ENCODE measurements at regions not wholly inside any gene's neighbourhood (a gene's known extent, or its start where the extent isn't known, plus 50 kb on each side); places are given as distances from the start of the nearest gene placed in this dataset.

DNA sequence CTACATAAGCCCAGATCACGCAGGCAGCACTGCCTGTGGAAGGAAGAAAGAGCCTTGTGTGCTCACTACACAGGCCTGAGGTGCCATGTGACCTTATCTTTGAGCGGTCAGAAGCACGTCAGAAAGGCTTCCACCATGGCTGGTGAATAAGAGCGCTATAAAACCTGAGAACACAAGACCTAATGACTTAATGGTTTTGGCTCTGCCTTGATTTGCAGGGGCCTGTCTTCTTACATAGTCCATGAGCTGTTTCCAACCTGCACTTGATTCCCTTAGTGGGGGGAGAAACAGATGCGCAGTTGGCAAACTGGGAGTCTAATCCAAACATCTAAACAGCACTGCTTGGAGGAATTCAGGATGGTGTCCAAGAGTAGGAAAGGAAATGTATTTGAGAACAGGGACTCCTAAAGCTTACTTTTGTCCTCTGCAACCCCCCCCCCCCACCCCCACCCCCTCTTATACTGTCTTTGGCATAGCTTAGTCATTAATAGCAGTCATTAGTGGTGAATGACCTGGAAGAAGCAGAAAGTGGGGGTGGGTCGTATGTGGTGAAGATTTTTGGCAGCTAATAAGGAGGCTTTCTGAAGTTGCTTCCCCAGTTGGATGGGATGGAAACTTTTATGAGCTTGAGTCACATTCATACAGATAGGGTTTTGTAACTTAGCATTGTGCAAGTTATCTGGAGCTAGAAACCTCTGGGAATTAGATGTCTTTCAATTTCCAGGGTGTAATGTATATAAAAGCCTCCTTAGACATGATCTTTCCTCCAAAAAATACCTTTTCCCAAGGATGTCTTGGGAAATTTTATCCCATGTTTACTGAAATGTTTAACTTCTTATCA is 454.1 kb downstream of the MEIS1 start:
- FAIRE-seq (no peak), DNase-seq (ENCODE audit: low spot score) (no peak)

DNA sequence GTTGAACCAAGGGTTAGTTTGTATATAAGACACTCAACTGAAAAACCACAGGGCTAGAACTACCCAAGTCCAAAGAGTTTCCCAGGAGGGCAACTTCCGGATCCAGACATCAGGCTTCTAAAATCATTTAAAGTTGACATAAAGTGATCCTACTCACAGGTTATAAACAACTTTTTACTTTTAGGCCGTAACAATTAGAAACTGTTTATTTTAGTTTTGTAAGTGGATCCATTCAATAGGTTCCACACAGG is 454.6 kb downstream of the MEIS1 start:
- FAIRE-seq: no peak
- DNase-seq (ENCODE audit: low spot score): no peak

DNA sequence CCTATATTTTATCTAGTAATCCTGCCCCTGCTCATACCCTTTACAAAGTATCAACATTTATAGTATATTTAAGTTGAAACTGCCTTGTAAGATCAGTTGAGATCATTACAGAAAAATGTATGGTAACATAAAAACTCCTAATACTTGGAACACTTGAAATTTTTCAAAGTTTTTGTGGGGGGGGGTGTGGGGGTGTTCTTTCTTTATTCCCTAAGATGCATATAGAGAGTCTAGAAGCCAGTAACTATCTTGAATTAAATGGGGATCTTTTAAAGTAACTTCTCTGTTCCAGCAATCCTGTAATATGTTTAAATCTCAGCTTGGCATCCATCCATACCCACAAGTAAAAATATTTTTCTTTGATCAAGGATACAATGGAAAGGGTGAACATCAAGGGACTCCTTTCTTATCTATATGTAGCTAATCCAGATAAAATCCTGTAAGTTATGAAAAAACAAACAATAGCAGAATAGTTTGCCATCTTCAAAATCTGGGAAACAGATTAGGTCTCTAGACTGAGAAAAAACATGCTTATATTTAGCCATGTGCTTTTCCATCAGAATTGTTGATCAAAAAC is 455.3 kb downstream of the MEIS1 start:
- FAIRE-seq (no peak), DNase-seq (ENCODE audit: low spot score) (no peak)

DNA sequence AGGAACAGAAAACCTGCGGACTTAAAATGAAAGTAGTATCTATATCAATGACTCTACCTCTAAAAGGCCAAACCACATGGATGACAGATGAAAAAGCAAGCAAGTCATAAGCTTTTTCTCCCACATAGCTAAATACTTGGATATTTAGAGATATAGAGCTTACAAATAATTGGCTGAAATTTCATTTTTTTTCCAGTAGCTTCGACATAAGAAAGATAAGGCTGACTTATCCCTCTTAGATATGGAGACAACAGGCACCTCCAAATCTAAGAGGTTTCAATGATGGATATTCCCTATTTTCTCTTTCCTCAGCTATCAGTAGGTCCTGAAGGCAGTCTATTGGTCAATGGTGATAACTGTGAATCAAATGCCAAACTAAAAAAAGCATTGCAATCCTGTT is 460.3 kb downstream of the MEIS1 start:
- no peak for FAIRE-seq
- DNase-seq (ENCODE audit: low spot score): no peak

DNA sequence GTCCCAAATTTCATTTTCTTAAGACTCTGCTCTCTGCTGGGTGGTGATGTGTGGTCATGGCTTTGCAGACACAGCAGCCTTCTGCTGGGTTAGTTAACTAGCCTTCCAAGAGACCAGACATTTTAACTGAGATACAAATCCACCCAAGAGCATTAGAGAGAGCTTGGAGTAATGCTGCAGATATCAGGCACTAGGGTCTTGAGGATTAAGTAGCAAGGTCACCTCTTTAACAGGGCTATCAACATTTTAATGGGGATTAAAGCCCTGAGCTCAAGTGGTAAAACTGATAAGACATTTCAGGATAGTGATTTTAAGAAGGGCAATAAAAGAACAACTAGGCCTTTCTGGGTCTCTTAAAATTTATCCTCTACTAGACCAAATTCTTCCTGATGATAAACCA is 461.2 kb downstream of the MEIS1 start:
- FAIRE-seq: no peak

DNA sequence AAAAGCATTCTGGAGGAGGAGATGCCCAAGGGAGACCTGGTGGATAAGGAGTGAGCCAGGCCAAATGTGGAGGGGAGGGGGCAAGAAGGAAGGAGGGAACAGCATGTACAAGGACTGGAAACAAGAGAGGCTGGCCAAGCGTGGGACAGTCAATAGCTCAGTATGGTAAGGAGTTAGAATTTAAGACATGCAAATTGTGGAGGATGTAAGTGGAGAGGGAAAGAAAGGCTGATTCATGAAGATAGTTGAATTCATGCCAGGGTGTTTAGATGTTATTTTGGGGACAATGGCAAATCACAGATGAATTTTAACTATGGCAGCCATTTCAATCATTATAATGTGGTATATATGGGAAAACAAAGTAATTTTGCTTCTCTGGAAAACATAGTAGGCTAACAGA is 462.3 kb downstream of the MEIS1 start:
- FAIRE-seq: no peak
- no peak for DNase-seq (ENCODE audit: low spot score)

More for the DNA sequence above, 461.2 kb downstream of the MEIS1 start:
- no peak for DNase-seq (ENCODE audit: low spot score)

DNA sequence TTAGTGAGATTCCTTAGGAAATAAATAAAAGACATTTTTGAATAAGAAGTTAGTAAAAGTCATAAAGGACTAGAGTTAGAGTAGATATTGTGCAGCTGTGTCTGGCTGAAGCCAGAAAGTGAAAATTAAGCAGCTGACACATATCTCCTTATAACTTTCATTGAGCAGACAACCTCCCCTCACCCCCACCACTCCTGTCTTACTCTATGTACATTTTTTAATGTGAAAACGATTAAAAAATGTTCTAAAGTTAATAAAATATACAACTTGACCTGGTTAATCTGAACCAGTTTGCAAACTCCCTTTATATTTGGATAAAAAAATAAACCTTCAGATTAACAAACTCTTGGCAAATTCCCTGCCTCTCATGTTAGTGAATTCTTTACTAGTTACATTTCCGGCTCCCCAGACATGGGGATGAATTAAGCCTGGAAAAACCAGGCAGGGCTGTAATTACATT is 462.8 kb downstream of the MEIS1 start:
- FAIRE-seq: no peak
- no peak for DNase-seq (ENCODE audit: low spot score)

DNA sequence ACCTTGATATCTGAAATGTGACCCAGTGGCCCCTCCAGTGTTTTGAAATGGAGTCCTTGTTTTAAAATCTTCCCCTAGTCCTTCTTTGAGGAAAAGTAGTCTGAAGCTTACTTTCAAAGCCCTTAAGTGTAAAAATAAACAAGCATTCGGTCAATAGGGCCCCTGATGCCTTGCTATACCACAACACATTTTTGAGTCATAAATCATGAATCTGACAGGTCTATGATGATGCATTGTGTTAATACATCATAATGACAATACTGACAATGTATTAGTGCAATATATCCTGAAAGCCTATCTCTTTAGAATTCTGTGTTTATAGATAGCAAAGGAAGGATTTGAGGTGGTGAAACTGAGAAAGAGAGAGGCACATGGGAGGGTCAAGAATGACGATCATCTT is 464.2 kb downstream of the MEIS1 start:
- DNase-seq (ENCODE audit: low spot score) (no peak), FAIRE-seq (no peak)

DNA sequence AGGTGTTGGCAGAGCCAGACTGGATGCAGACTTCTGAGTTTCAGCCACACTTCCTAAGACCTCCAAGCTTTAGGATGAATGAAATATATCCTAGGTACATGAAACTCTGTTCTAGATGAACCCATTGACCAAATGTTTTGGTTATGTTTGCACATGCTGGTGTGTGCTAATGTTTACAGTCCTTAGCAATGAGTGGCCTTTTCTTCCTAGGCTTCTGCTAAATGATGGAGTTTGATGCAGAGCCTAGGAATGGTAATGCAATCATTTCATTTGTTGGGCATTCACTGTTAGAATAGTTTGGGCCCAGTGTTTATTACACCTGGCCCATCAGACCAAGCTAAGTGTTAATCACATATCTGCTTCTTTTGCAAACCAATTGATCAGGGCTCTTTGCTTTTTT is 464.7 kb downstream of the MEIS1 start:
- FAIRE-seq: no peak
- no peak for DNase-seq (ENCODE audit: low spot score)

DNA sequence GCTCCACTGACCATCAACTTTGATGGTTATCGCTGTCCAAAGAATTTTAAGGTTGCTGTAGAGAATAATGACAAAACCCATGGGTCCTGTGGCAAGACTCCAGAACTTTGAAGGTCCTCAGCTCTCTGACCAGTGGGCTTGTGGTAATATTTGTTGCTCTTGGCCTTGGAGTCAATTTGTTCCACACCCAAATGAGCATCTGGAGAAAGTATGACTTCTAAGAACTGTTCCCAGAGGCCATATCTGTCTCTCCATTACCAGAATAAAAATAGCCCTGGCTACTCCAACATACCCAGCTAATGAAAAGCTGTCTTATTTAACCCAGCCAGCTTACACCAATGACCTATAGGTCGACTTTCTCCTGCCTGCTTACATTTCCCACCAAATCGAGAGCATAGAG is 466.4 kb downstream of the MEIS1 start:
- FAIRE-seq (no peak), DNase-seq (ENCODE audit: low spot score) (no peak)

DNA sequence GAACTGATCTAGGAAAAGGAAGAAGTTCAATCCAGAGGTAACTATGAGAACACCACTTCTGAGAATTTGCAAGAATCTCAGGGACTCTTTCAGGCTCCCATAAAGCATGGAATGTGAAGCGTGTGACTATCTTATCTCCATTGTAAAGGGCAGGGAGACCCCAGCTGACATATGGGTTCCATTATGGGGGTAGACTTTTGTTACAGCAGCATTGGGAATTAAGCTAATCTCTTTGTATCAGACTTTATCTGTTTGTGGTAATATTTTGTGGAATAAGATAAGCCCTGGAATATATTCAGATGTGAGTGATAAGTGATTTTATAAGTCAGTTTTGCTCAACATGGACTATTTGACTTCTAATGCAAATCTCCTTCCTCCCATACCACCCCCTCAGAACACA is 468.3 kb downstream of the MEIS1 start:
- FAIRE-seq (no peak), DNase-seq (ENCODE audit: low spot score) (no peak)

DNA sequence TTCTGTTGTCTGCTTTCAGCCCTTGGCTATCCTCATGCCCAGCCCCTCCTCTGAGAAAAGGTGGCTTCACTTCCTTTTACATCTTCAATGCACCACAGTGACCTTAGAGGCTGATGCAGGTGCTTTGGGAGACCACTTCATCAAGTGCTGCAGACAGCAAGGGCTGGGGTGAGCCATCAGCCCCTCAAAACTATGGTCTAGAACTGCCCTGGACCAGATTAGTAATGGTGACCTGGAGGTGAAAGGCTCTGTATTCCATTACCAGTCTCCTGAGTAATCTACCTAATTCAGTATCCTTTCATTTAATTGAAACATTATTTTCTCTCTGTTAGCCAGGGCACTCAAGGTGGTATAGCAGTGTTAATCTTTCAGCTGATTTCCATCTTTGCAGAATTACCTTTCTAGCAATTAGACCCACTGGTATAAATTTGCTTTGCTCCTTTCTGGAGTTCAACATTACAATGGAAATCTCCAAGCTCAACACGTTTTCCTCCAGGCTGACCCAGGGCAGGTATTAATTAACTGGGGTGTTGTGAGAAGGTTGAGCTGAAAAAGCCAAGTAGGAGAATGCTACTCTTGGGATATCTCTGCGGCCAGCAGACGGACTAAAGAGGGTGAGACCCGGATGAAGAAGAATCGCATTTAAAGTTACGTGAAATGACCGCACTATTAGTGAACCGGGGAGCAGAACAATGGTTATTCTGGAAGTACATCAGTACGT is 469.0 kb downstream of the MEIS1 start:
- DNase-seq (ENCODE audit: low spot score) (no peak), FAIRE-seq (no peak)

DNA sequence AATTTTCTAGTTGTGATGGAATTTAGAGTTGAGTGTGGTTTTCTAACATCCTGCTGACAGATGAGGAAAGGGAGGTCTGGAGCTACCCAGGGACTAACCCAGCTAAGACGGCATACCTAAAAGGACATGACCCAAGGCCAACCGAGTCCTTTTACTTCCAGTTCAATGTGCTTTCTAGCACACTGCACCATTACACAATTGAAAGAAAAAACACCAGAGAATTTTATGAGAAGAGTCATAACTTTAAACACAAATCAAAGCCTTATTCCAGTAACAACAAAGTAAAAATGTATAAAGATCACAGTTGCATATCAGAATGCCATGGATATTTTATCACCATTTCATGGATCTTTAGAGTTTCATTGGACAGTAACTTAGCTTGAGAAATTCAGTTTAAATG is 480.3 kb downstream of the MEIS1 start:
- FAIRE-seq (no peak), DNase-seq (ENCODE audit: low spot score) (no peak)

DNA sequence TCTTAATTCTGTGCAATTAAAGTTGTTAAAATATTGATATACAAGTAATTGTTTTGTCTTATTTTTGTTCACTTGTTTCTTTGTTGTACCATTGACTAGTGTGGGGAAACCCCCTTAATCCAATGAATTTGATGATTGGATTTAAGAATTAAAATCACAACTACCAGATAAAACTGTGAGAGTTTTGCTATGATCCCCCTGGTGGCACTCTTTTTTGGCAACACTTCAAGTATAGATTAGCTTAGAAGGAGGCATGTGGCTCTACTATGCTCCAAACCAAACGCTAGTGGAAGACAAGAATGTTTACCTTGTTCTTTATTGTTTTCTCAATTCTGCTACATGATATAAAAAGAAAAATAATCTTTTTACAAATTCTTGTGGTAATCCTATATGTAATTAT is 477.8 kb upstream of the ETAA1 start:
- FAIRE-seq (no peak), DNase-seq (ENCODE audit: low spot score) (no peak)

DNA sequence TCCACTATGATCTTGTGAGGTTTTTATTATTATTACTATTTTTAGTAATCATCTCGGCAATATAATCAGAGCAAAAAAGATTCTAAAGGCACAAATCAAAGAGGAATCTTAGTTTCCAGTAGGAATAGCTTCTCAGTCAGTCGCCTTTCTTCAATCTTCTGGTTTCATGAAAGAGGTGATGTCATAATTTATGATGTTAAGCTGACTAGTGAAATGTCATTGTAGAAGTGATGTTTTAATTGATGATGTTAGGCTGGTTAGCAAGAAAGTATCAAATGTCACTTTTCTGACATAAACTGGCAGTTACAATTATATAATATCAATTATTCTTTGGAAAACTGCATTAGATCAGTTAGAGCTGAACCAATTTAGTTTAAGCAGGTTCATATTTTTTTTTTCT is 476.7 kb upstream of the ETAA1 start:
- FAIRE-seq: no peak
- DNase-seq (ENCODE audit: low spot score): no peak

DNA sequence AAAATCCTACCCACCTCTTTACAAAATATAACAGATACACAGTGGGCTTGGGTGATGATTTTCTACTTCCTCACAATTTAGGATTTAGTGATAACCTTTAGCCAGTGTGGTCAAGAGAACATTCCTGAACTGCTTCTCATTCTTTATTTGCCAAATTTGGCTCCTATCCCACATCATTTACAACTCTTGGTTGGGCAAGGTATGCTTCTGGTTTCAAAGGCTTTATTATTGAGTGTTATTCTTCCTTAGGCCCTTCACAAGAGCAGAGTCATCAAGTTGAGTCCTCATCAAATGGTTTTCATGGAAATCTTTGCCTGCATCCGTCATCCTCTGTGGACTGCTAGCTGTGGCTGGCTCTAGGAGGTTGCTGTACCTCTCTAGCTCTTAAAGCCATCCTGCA is 472.0 kb upstream of the ETAA1 start:
- FAIRE-seq (no peak), DNase-seq (ENCODE audit: low spot score) (peak; percentile 20)

DNA sequence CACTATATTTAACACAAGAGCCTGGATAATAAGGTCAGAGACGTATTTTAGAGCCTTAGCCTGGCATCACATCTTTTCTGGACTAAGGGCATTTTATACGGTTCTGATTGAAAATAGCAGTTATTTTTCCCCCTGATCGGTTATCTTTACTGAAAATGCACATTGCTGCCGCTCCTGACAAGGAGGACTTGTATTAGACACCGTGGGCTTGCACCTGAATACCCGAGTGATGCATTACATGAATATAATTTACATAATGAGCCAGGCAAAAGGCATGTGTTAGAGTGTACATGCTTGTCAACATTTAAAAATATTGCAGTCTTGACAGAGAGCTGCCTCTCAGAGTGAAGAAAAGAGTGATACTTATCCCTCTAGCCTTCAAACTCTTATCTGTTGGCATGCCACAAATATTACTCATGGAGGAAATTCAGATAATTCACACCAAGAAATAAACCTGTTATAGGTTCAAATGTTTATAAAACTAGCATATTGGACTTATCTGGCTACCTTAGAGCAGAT is 470.5 kb upstream of the ETAA1 start:
- DNase-seq (ENCODE audit: low spot score) (no peak), FAIRE-seq (no peak)

DNA sequence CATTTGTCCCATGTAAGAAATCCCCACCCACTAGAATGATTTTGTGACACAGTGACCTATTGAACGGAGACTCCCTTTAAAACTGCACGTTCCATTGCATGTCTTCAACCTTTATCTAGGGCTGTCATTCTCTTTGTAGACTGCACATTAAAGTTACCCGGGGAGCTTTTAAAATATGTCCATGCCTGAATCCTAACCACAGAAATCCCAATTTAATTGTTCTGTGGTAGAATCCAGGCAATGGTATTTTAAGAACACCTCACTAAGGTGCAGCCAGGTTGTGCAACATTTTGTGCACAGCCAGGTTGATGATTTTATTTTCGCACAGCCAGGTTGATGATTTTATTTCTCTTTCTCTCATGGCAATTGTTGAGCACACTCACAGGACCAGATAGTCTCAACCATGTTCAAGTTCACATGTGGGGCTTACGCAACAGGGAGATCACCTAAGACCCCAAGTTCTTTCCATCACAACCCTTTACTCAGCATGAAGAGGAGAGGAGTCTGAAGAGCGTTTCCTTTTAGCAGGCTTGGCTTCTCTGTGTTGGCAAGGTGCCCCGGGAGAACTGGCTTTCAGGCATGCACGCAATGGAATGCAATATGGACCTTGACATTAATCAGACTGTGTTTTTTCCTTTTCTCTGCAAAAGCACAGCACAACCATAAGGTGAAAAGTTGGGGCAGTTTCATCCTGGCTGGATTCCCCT is 467.3 kb upstream of the ETAA1 start:
- DNase-seq (ENCODE audit: low spot score): no peak
- no peak for FAIRE-seq

DNA sequence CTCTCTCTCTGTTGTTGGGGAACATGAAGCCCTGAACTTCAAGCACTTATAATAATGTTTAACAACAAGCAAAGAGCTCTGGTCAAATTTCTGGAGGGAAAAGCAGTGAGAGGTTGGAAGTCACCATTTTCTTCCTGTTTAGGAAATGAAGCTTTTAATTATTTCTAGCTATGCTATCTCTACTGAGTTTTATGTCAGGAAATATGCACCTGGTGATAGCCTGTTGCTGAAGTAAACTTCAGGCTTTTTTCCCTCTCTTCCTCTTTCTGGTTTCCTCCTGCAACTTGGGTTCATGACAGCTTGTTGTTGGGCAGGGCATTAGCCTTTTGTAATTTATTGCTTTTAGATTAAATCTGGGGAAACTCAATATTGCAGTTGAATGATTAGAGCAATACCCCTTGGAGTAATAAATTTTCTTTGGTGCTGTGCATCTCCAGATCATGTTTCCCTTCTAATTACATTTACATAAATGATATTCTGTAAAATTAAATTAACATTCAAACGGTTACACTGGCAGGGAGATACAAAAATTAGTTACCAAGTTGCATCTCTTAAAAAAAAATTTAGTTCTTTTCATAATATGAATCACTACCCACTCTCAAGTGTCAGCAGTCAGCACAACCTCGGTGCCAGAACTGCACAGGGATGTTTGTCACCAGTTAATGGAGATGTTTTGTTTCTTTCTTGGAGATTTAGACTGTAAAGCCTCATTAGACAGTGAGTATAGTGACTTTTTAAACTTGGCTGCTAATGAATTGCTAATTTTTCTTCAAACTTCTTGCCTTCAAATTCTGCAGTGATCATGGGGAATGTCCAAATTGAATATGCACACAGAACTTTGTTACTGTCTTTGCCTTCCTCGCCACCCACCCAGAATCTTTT is 466.6 kb upstream of the ETAA1 start:
- DNase-seq (ENCODE audit: low spot score) (no peak), FAIRE-seq (no peak)

DNA sequence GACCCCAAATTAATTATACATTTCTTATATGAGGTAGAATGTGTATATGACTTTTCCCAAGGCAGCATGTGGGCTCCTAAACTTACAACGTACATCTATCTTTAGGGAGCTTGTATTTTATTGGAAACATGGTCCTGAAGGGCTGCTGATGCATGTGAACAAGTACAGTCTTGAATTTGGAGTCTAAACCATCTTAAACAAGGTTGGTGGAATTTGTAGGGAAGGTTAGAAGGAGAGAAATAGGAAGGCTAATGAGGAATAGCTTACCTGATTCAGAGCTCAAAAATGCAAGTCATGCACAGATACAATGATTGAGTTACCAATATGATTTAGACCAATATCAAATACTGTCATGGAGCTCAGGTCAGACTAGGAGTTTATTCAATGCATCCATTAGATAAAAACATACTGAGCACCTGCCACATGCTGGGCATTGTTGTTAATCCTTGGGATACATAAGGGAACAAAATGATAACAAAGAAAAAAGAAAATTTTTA is 458.6 kb upstream of the ETAA1 start:
- no peak for FAIRE-seq
- DNase-seq (ENCODE audit: low spot score): no peak

DNA sequence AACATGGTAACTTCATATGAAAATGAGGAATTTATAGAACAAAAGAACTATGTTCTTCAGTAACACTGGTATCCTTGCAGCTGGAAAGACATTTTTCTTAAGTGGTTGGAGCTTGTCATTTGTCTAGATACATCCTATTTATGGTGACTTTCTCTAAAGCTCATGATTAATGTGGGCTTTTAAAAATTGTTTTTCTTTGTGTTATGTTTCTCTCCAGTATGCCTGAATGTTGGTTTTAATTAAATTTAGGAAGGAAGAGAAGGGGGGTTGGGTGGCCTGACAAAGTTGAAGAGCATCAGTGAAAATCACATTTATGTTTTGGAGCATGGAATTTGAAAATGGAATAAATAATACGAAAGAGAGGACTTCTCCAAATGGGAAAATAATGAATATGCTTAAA is 457.1 kb upstream of the ETAA1 start:
- DNase-seq (ENCODE audit: low spot score) (no peak), FAIRE-seq (no peak)

All from RCC 7860 (cell line).